Adrenal gland (tissue), 5 donors: ENCODE measurements at regions not wholly inside any gene's neighbourhood (a gene's known extent, or its start where the extent isn't known, plus 50 kb on each side); places are given as distances from the start of the nearest gene placed in this dataset.

Experiments
- POLR2A ChIP-seq, 2 donors: fragments of 450-650 bp; IDR thresholded peaks; one replicate each; pipeline ENCODE4 v1.6.1; 2017; ENCODE audit warnings: antibody characterized with exemption in 2 of 2, mild to moderate bottlenecking in 2 of 2, moderate library complexity in 1 of 2
- TF ChIP-seq, protein P1 (sequence below), 6 experiments: fragments of 450-650 bp in 4 of 6; fragments of 200-600 bp in 2 of 6; sonication (generic) in 1 of 6; IDR thresholded peaks; 1 replicate in 5 of 6; 2 replicates in 1 of 6; pipeline versions ENCODE4 v1.5.1 to v1.8.0; 2016 to 2021; ENCODE audit warnings: antibody characterized with exemption in 6 of 6, mild to moderate bottlenecking in 2 of 6, moderate library complexity in 1 of 6
- donor health status: DM: no; HTN: no; CAD: no.

DNA sequence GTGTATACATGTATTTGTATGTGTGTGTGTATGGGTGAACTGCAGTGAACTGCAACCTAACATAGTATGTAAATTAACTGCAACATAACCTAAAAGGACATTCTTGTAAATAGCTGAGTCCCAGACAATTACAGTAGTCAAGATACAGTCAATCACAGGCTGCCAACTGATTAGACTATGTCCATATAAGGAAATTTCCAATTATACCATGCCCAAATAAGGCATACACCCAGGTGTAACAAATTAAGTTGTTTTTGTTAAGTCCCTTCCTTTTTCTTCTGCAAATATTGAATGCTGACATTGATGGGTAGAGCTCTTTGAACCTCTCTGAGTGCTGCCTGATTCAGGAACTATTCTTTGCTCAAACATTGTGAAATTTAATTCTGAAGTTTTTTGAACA is 594.6 kb upstream of the FAM174A start:
- no peak for TF ChIP-seq POLR2A (IDR thresholded peaks at IDR 0.05)
- TF ChIP-seq, protein P1, sequence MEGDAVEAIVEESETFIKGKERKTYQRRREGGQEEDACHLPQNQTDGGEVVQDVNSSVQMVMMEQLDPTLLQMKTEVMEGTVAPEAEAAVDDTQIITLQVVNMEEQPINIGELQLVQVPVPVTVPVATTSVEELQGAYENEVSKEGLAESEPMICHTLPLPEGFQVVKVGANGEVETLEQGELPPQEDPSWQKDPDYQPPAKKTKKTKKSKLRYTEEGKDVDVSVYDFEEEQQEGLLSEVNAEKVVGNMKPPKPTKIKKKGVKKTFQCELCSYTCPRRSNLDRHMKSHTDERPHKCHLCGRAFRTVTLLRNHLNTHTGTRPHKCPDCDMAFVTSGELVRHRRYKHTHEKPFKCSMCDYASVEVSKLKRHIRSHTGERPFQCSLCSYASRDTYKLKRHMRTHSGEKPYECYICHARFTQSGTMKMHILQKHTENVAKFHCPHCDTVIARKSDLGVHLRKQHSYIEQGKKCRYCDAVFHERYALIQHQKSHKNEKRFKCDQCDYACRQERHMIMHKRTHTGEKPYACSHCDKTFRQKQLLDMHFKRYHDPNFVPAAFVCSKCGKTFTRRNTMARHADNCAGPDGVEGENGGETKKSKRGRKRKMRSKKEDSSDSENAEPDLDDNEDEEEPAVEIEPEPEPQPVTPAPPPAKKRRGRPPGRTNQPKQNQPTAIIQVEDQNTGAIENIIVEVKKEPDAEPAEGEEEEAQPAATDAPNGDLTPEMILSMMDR (IDR thresholded peaks at IDR 0.05): no peak
